Sigmoid colon (tissue), 6 donors: ENCODE measurements at regions not wholly inside any gene's neighbourhood (a gene's known extent, or its start where the extent isn't known, plus 50 kb on each side); places are given as distances from the start of the nearest gene placed in this dataset.

Source experiments
- DNase-seq: peaks from one replicate; pipeline ENCODE4 v3.0.0-alpha.2; 2019
- H3K27ac ChIP-seq, 4 donors: fragments of 200-600 bp; sonication (generic); one replicate each; pipeline ENCODE4 v1.5.1; 2016 to 2019; ENCODE audit warnings: mild to moderate bottlenecking in 1 of 4
- H3K27me3 ChIP-seq, 3 donors: fragments of 200-600 bp; sonication (generic); one replicate each; pipeline ENCODE4 v1.5.1; 2019; ENCODE audit warnings: mild to moderate bottlenecking in 1 of 3
- H3K36me3 ChIP-seq, 4 donors: fragments of 200-600 bp; sonication (generic); one replicate each; pipeline ENCODE4 v1.5.1; 2016 to 2019
- H3K4me1 ChIP-seq, 4 donors: fragments of 200-600 bp; sonication (generic); one replicate each; pipeline ENCODE4 v1.5.1; 2017 to 2019
- H3K4me3 ChIP-seq, 4 donors: fragments of 200-600 bp; sonication (generic); one replicate each; pipeline ENCODE4 v1.5.1; 2017 to 2019; ENCODE audit warnings: mild to moderate bottlenecking in 2 of 4, moderate library complexity in 1 of 4
- H3K9me3 ChIP-seq, 4 donors: fragments of 200-600 bp in 3 of 4; sonication (generic) in 3 of 4; one replicate each; pipeline versions ENCODE4 v1.5.1 to v1.6.1; 2013 to 2019
- CTCF ChIP-seq, 4 experiments: fragments of 450-650 bp in 3 of 4; fragments of 200-600 bp in 1 of 4; IDR thresholded peaks; one replicate each; pipeline ENCODE4 v1.5.1; 2016 to 2019; ENCODE audit warnings: antibody characterized with exemption in 4 of 4, mild to moderate bottlenecking in 3 of 4, moderate library complexity in 2 of 4
- EP300 ChIP-seq, 4 donors: sonication (generic); formaldehyde crosslinking; IDR thresholded peaks; one replicate each; pipeline ENCODE4 v1.6.1; 2017; ENCODE audit warnings: antibody characterized with exemption in 4 of 4
- POLR2A ChIP-seq, 2 donors: fragments of 450-650 bp; IDR thresholded peaks; one replicate each; pipeline ENCODE4 v1.6.1; 2016; ENCODE audit warnings: antibody characterized with exemption in 2 of 2, mild to moderate bottlenecking in 2 of 2, moderate library complexity in 2 of 2
- POLR2AphosphoS5 ChIP-seq, 4 donors: sonication (generic); formaldehyde crosslinking; IDR thresholded peaks; one replicate each; pipeline ENCODE4 v1.6.1; 2017; ENCODE audit warnings: antibody characterized with exemption in 4 of 4
- WGBS, 2 donors: extraction: QIAGEN DNeasy Blood & Tissue Kit; methylation state at CpG; one replicate each; pipeline ENCODE4 v1.1.7; 2013; 5-methylcytosine and 5-hydroxymethylcytosine counted together
- intact Hi-C: fragments of 100-400 bp; cut with DNase I; formaldehyde crosslinking; loops from one replicate; pipeline ENCODE4 v1.15.1; 2023
- donor health status: healthy with polysubstance abuse.
- donor health status: healthy.

- no peaks in the 10 kb centered on the region for H3K9me3 ChIP-seq
- 85 to 89% methylated on average over 2 of the region's 2 CpGs for WGBS, 2 donors
- H3K4me1 ChIP-seq = no peaks in the 10 kb centered on the region
- no peaks in the 10 kb centered on the region for H3K36me3 ChIP-seq
- TF ChIP-seq POLR2A (IDR thresholded peaks at IDR 0.05) (no peak), POLR2AphosphoS5 (IDR thresholded peaks at IDR 0.05) (no peak), EP300 (IDR thresholded peaks at IDR 0.05) (no peak)
- intact Hi-C loops = no loop called here
- no peaks in the 10 kb centered on the region for H3K27me3 ChIP-seq
- no peak for DNase-seq
- no peak overlapping the region for H3K27ac ChIP-seq
- no peak overlapping the region for H3K4me3 ChIP-seq
Measured at GRCh38 chr6:65819152-65819551, 112.1 kb upstream of the EYS start.

- no peaks in the 10 kb centered on the region for H3K9me3 ChIP-seq
- WGBS, 2 donors = 83 to 88% methylated on average over 5 of the region's 5 CpGs
- H3K27me3 ChIP-seq = no peaks in the 10 kb centered on the region
- TF ChIP-seq POLR2A (IDR thresholded peaks at IDR 0.05) = no peak
- no peak for TF ChIP-seq POLR2AphosphoS5 (IDR thresholded peaks at IDR 0.05)
- no peak for TF ChIP-seq EP300 (IDR thresholded peaks at IDR 0.05)
- TF ChIP-seq CTCF (IDR thresholded peaks at IDR 0.05) = no peak
- DNase-seq = no peak
- intact Hi-C loops = no loop called here
- no peaks in the 10 kb centered on the region for H3K4me1 ChIP-seq
- no peaks in the 10 kb centered on the region for H3K36me3 ChIP-seq
- no peak overlapping the region for H3K4me3 ChIP-seq
- no peak overlapping the region for H3K27ac ChIP-seq
Measured at GRCh38 chr6:65818576-65818975, 111.5 kb upstream of the EYS start.

- Histone ChIP-seq H3K27me3 (no peaks in the 10 kb centered on the region), H3K9me3 (no peaks in the 10 kb centered on the region), H3K4me1 (no peaks in the 10 kb centered on the region), H3K4me3 (no peak overlapping the region), H3K27ac (no peak overlapping the region), H3K36me3 (no peaks in the 10 kb centered on the region)
- intact Hi-C loops = no loop called here
- no peak for DNase-seq
- no peak for TF ChIP-seq POLR2A (IDR thresholded peaks at IDR 0.05)
- no peak for TF ChIP-seq POLR2AphosphoS5 (IDR thresholded peaks at IDR 0.05)
- TF ChIP-seq EP300 (IDR thresholded peaks at IDR 0.05) = no peak
- TF ChIP-seq CTCF (IDR thresholded peaks at IDR 0.05) = no peak
- 45 to 72% methylated on average over 2 of the region's 2 CpGs for WGBS, 2 donors
Measured at GRCh38 chr6:65816991-65817390, 110.0 kb upstream of the EYS start.

GRCh38 chr6:65814071-65814470 lies 107.0 kb upstream of the EYS start:
- 94 to 95% methylated on average over 3 of the region's 3 CpGs for WGBS, 2 donors
- no peaks in the 10 kb centered on the region for H3K27me3 ChIP-seq
- H3K27ac ChIP-seq = no peak overlapping the region
- no peaks in the 10 kb centered on the region for H3K4me1 ChIP-seq
- no peak overlapping the region for H3K4me3 ChIP-seq
- no peaks in the 10 kb centered on the region for H3K36me3 ChIP-seq
- peaks cover 0 to 2% (median 0%) of the 10 kb centered on the region in 4 donors for H3K9me3 ChIP-seq
- intact Hi-C loops = no loop called here
- DNase-seq = no peak
- TF ChIP-seq EP300 (IDR thresholded peaks at IDR 0.05) = no peak
- no peak for TF ChIP-seq POLR2A (IDR thresholded peaks at IDR 0.05)
- no peak for TF ChIP-seq CTCF (IDR thresholded peaks at IDR 0.05)
- no peak for TF ChIP-seq POLR2AphosphoS5 (IDR thresholded peaks at IDR 0.05)

GRCh38 chr6:65803186-65803585 lies 96.2 kb upstream of the EYS start:
- no peak for DNase-seq
- Histone ChIP-seq H3K27me3 (no peaks in the 10 kb centered on the region), H3K4me1 (no peaks in the 10 kb centered on the region), H3K36me3 (no peaks in the 10 kb centered on the region), H3K27ac (no peak overlapping the region), H3K4me3 (no peak overlapping the region), H3K9me3 (no peaks in the 10 kb centered on the region)
- no peak for TF ChIP-seq EP300 (IDR thresholded peaks at IDR 0.05)
- no peak for TF ChIP-seq POLR2A (IDR thresholded peaks at IDR 0.05)
- TF ChIP-seq POLR2AphosphoS5 (IDR thresholded peaks at IDR 0.05) = no peak
- no peak for TF ChIP-seq CTCF (IDR thresholded peaks at IDR 0.05)
- intact Hi-C loops = no loop called here
